SK-N-MC (cell line): ENCODE measurements at regions not wholly inside any gene's neighbourhood (a gene's known extent, or its start where the extent isn't known, plus 50 kb on each side); places are given as distances from the start of the nearest gene placed in this dataset.

Experiments used
- EZH2 ChIP-seq: fragments of 200-600 bp; sonication (generic); IDR thresholded peaks from one replicate; pipeline ENCODE4 v1.6.1; 2017; ENCODE audit warnings: antibody characterized with exemption
- FOXP2 ChIP-seq: optimal IDR thresholded peaks from 2 replicates; pipeline ENCODE3; 2011; ENCODE audit warnings: mild to moderate bottlenecking, moderate library complexity; ENCODE audit not compliant: insufficient read depth; ENCODE audit errors: extremely low read length, control extremely low read depth
- POLR2AphosphoS5 ChIP-seq: IDR thresholded peaks from 2 replicates; pipeline ENCODE4 v1.6.1; 2012; ENCODE audit warnings: mild to moderate bottlenecking, low read depth, low read length, borderline replicate concordance

- TF ChIP-seq POLR2AphosphoS5 (no peak), EZH2 (no peak), FOXP2 (no peak)
Measured at GRCh38 chr10:113479346-113480080, 73.3 kb upstream of the HABP2 start.
